SK-N-MC (cell line): ENCODE measurements at regions not wholly inside any gene's neighbourhood (a gene's known extent, or its start where the extent isn't known, plus 50 kb on each side); places are given as distances from the start of the nearest gene placed in this dataset.

Source experiments
- DNase-seq: peaks from one replicate; pipeline ENCODE4 v3.0.0-alpha.2; 2011; ENCODE audit warnings: low read depth, low spot score
- H3K27ac ChIP-seq: fragments of 200-600 bp; sonication (generic); 2 replicates; pipeline ENCODE4 v1.5.1; 2016; ENCODE audit warnings: mixed run types
- H3K36me3 ChIP-seq: fragments of 200-600 bp; sonication (generic); 2 replicates; pipeline ENCODE4 v1.6.1; 2017; ENCODE audit warnings: antibody characterized with exemption, low read length, mixed read lengths; ENCODE audit not compliant: insufficient read depth
- H3K4me3 ChIP-seq: fragments of 200-600 bp; sonication (generic); 2 replicates; pipeline ENCODE4 v1.5.1; 2016
- H3K9ac ChIP-seq: fragments of 200-600 bp; sonication (generic); 2 replicates; pipeline ENCODE4 v1.8.0; 2017; ENCODE audit warnings: mixed run types, mixed read lengths; ENCODE audit not compliant: insufficient read length
- H3K9me3 ChIP-seq: fragments of 200-600 bp; sonication (generic); 2 replicates; pipeline ENCODE4 v1.6.1; 2017; ENCODE audit warnings: low read depth, mild to moderate bottlenecking, antibody characterized with exemption, low read length, moderate library complexity, mixed read lengths
- EZH2 ChIP-seq: fragments of 200-600 bp; sonication (generic); IDR thresholded peaks from one replicate; pipeline ENCODE4 v1.6.1; 2017; ENCODE audit warnings: antibody characterized with exemption
- FOXP2 ChIP-seq: optimal IDR thresholded peaks from 2 replicates; pipeline ENCODE3; 2011; ENCODE audit warnings: mild to moderate bottlenecking, moderate library complexity; ENCODE audit not compliant: insufficient read depth; ENCODE audit errors: extremely low read length, control extremely low read depth
- POLR2AphosphoS5 ChIP-seq: IDR thresholded peaks from 2 replicates; pipeline ENCODE4 v1.6.1; 2012; ENCODE audit warnings: mild to moderate bottlenecking, low read depth, low read length, borderline replicate concordance

DNA sequence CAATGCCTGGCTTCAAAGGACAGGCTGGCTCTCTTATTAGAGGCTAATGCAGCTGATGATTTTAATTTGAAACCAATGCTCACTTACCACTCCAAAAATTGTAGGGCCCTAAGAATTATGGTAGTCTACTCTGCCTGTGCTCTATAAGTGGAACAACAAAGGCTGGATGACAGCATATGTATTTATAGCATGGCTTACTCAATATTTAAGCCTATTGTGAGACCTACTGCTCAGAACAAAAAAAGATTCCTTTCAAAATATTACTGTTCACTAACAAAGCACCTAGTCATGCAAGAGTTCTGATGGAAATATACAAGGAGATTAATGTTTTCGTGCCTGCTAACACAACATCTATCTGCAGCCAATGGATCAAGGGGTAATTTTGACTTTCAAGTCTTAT, 73.8 kb upstream of the DUSP10 start:
- H3K9me3 ChIP-seq = no peaks in the 10 kb centered on the region
- no peak overlapping the region for H3K9ac ChIP-seq
- H3K27ac ChIP-seq = no peak overlapping the region
- no peak for DNase-seq
- TF ChIP-seq FOXP2 = no peak
- TF ChIP-seq POLR2AphosphoS5 = no peak
- no peak for TF ChIP-seq EZH2
- no peaks in the 10 kb centered on the region for H3K36me3 ChIP-seq
- no peak overlapping the region for H3K4me3 ChIP-seq

DNA sequence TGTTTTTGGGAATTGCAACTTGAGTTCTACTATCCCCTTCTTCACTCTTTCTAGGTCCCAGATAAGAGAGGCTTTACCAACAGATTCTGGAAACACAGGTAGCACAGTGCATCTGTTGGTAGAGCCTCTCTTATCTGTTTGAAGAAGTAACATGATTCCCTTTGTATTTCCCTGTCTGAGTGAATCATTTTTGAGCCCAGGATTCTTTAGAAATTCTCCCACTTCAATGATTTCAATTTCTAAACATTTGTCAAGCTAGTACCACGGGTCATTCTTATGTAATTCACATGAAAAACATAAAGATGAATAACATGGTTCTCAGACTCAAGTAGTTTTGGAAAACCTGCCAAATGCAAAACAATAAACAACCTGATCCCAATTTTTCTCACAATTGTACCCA, 72.0 kb upstream of the DUSP10 start:
- Histone ChIP-seq H3K27ac (no peak overlapping the region), H3K4me3 (no peak overlapping the region), H3K9ac (no peak overlapping the region), H3K9me3 (no peaks in the 10 kb centered on the region), H3K36me3 (no peaks in the 10 kb centered on the region)
- no peak for DNase-seq
- TF ChIP-seq EZH2 (no peak), FOXP2 (no peak), POLR2AphosphoS5 (no peak)

DNA sequence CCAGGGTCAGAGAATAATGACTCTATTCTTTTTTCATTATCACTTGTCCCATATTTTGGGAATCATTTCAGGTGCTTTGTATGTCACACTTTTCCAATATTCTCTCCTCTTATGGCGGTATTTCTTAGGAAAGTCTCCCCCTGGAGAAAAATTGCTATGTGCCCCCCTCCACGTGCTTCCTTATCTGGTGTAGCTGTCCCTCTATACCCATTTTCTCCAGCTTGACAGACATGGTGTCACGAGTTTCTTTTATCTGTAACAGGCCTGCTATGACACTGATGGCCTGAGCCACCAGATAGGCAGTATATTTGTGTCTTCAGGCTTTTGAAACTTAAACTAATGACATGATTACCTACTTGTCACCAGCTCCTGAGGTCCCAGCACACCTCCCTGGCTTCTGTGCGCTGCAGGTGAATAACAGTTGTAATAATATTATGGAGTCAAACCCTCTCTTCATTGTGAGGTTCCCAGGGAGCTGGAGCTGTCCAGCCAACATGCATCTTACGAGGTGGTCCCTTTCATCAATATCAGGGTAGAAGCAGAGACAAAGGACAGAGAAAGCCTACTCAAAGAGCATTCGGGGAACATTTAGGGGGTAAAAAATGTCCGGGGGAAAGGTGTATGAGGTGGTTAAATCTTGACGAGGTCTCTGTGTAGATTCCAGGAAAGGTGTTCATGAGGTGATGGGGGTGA, 71.2 kb upstream of the DUSP10 start:
- no peak overlapping the region for H3K4me3 ChIP-seq

DNA sequence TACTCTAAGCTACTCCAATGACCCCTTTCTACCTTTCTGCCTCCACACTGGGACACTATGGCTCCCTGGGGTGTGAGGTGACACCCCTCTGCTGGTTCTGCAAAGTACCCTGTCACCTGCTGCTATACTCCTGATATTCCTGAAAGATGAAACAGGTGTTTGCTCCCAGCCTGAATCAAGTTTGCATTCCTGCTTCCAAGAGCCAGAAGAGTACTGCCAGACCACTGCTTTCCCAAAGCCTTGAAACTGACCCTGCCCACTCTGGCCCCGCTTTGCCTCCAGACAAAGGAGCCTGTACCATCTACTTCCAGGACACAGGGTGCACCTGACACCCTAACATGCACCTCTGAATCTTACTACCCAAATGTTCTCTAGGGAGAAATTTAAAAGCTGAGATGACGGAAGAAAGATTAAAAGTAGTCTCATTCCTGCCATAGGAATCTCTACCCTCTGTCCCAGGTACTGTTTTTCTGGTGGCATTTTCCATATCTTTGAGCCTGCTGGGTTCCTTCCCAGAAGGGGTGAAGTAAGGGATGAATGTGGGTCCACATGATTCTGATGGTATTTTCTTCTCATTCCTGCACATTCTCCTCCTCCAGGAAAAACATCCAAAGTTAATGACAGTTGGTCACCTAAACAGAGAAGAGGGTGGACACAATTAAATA, 70.3 kb upstream of the DUSP10 start:
- Histone ChIP-seq H3K9ac (no peak overlapping the region), H3K36me3 (no peaks in the 10 kb centered on the region), H3K27ac (no peak overlapping the region), H3K4me3 (no peak overlapping the region), H3K9me3 (no peaks in the 10 kb centered on the region)
- TF ChIP-seq POLR2AphosphoS5 (no peak), FOXP2 (no peak), EZH2 (no peak)
- no peak for DNase-seq

More for the DNA sequence above, 71.2 kb upstream of the DUSP10 start:
- TF ChIP-seq EZH2 (no peak), POLR2AphosphoS5 (no peak), FOXP2 (no peak)
- no peaks in the 10 kb centered on the region for H3K36me3 ChIP-seq
- no peaks in the 10 kb centered on the region for H3K9me3 ChIP-seq
- DNase-seq = no peak
- H3K27ac ChIP-seq = no peak overlapping the region
- no peak overlapping the region for H3K9ac ChIP-seq

DNA sequence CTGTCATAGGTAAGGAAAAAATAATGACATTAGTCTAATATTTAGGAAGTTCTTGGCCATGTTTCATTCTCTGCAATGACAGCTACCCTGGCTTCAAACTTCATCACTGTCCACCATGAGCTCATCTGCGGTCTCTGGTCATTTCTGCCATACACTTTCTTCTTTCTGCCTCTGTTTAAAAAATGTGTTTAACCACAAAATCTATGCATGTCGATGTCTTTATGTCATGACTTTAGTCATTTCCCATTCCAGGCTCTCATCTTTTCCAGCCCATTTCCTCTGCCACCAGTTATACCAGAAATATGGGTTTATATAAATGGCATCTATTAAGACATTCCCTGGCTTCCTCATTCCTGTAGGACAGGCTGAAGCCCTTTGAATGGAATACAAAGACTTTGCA, 68.5 kb upstream of the DUSP10 start:
- TF ChIP-seq POLR2AphosphoS5 (no peak), EZH2 (no peak), FOXP2 (no peak)
- Histone ChIP-seq H3K36me3 (no peaks in the 10 kb centered on the region), H3K27ac (no peak overlapping the region), H3K4me3 (no peak overlapping the region), H3K9ac (no peak overlapping the region), H3K9me3 (no peaks in the 10 kb centered on the region)
- DNase-seq = no peak

DNA sequence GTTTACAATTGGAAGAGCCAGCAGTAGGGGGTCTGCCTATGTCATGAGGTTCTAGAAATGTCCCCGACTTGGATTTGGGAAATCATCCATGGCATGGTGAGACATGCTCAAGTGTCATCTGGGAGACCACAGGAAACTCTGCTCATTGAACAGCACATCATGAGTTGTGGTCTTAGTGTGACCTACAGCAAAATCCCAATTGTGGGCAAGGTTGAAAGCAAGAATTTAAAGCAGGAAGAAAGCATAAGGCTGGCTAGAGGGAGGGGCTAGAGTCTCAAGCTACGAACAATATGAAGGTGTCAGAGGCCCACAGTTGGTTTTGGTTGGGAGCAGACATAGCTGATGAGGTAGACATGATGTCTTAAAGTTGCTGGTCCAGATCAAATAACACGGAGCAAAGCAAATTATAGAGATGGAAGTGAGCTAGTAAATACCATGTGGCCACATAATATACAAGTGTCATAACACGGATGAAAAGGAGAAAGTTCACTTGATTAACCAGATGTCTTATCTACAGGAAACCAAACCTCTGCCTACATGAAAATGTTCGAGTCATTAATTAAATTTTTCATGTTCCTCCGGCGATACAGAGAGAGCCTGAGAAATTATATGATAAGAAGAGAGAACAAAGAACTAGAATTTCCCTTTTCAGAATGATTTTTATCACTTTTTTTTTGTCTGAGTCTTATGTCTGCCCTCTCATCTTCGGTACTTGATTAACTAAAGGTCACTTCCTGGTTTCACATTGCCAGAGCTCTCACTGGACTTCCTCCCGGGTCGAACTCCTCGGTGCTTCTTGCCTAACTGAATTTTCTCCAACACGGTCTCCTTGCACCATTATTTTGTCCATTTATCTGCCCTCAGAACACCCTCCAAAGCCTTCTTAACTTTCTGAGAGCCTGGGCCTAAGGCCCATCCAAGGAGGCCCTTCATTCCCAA, 67.5 kb upstream of the DUSP10 start:
- H3K9me3 ChIP-seq = no peaks in the 10 kb centered on the region
- TF ChIP-seq EZH2 = no peak
- TF ChIP-seq POLR2AphosphoS5 = no peak
- TF ChIP-seq FOXP2 = no peak
- no peak for DNase-seq
- no peaks in the 10 kb centered on the region for H3K36me3 ChIP-seq
- no peak overlapping the region for H3K27ac ChIP-seq
- no peak overlapping the region for H3K4me3 ChIP-seq
- no peak overlapping the region for H3K9ac ChIP-seq

DNA sequence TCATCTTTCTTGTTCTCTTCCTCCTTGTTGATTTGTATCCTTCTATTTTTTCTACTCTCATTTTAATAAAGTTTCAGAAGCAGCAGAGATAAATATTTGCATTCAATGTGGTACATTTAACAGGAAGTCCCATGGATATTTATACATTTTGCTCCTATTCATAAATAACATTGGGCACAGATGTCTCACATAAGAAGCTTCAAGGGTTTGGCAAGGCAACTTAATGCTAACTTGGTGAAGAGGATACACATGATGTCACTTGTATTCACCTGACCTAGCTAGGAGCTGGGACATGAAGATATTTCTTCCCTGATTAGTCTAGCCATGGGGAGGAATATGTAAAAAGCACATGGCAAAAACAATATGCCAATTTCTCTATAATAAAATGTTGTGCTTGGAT, 65.1 kb upstream of the DUSP10 start:
- TF ChIP-seq EZH2 (no peak), POLR2AphosphoS5 (no peak), FOXP2 (no peak)
- DNase-seq = no peak
- Histone ChIP-seq H3K9ac (no peak overlapping the region), H3K27ac (no peak overlapping the region), H3K36me3 (no peaks in the 10 kb centered on the region), H3K4me3 (no peak overlapping the region), H3K9me3 (no peaks in the 10 kb centered on the region)

DNA sequence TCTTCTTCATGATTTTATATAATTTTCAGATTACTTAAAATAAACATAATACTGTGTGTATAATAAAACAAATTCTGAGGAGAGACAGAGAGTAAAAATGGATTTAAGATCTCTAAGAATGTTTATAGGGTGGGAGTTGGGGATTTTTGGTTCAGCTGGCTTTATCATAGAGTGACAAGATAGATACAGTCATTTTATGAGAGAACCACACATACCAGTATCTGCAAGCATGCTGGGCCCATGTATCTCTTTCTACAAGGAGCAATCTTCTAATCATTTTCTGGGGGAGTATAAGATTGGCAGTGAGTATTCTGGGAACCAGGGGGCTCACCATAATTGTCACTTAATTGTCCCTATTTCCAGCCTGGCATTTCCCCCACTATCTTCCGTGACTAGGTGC, 64.3 kb upstream of the DUSP10 start:
- Histone ChIP-seq H3K4me3 (no peak overlapping the region), H3K27ac (no peak overlapping the region), H3K9ac (no peak overlapping the region), H3K9me3 (no peaks in the 10 kb centered on the region), H3K36me3 (no peaks in the 10 kb centered on the region)
- TF ChIP-seq POLR2AphosphoS5 (no peak), FOXP2 (no peak), EZH2 (no peak)
- no peak for DNase-seq
